ENCODE measurements at regions not wholly inside any gene's neighbourhood (a gene's known extent, or its start where the extent isn't known, plus 50 kb on each side); places are given as distances from the start of the nearest gene placed in this dataset.

GRCh38 chr2:181841079-181841478 lies 50.5 kb upstream of the ITPRID2 start:
- DNase-seq: no peak

Measured in NCI-H2171 (cell line).